GM08714 (cell line): ENCODE measurements at regions not wholly inside any gene's neighbourhood (a gene's known extent, or its start where the extent isn't known, plus 50 kb on each side); places are given as distances from the start of the nearest gene placed in this dataset.
"Not testable (repeated sequence)": the region's sequence is repeated elsewhere in the genome, so short reads cannot be mapped to it uniquely, and the experiment has no call there.

Experiments used
- H3K4me3 ChIP-seq: fragments of 200-500 bp; sonication (Bioruptor generic); 2 replicates; pipeline ENCODE4 v1.5.1; 2014; ENCODE audit warnings: mild to moderate bottlenecking, low read length, inconsistent platforms
- ZNF274 ChIP-seq: IDR thresholded peaks from 2 replicates; pipeline ENCODE4 v1.6.1; 2012; ENCODE audit warnings: mild to moderate bottlenecking, low read depth, low read length

- no peak for TF ChIP-seq ZNF274
- no peak overlapping the region for H3K4me3 ChIP-seq
These were observed 588.9 kb upstream of the TLE4 start for GRCh38 chr9:78982849-78983248.

- no peak for TF ChIP-seq ZNF274
- no peak overlapping the region for H3K4me3 ChIP-seq
These were observed 586.6 kb upstream of the TLE4 start for GRCh38 chr9:78985084-78985738.

- H3K4me3 ChIP-seq, result no peak overlapping the region
- no peak for TF ChIP-seq ZNF274
These were observed 585.3 kb upstream of the TLE4 start for GRCh38 chr9:78986446-78986845.

GRCh38 chr9:78989031-78989658 is 582.6 kb upstream of the TLE4 start:
- H3K4me3 ChIP-seq, result no peak overlapping the region
- no peak for TF ChIP-seq ZNF274

GRCh38 chr9:78994471-78994870 is 577.3 kb upstream of the TLE4 start:
- H3K4me3 ChIP-seq, result no peak overlapping the region
- TF ChIP-seq ZNF274, result no peak

- H3K4me3 ChIP-seq, result not testable (repeated sequence)
These were observed 576.8 kb upstream of the TLE4 start for GRCh38 chr9:78994974-78995373.

GRCh38 chr9:78997296-78997695 is 574.5 kb upstream of the TLE4 start:
- no peak for TF ChIP-seq ZNF274
- H3K4me3 ChIP-seq, result no peak overlapping the region

- H3K4me3 ChIP-seq, result no peak overlapping the region
- no peak for TF ChIP-seq ZNF274
These were observed 571.3 kb upstream of the TLE4 start for GRCh38 chr9:79000230-79001002.

GRCh38 chr9:79001012-79001411 is 570.8 kb upstream of the TLE4 start:
- no peak for TF ChIP-seq ZNF274

GRCh38 chr9:79003514-79003913 is 568.3 kb upstream of the TLE4 start:
- TF ChIP-seq ZNF274, result no peak

More at GRCh38 chr9:79001012-79001411, 570.8 kb upstream of the TLE4 start:
- no peak overlapping the region for H3K4me3 ChIP-seq

GRCh38 chr9:79004032-79004431 is 567.7 kb upstream of the TLE4 start:
- H3K4me3 ChIP-seq, result no peak overlapping the region
- no peak for TF ChIP-seq ZNF274

More at GRCh38 chr9:79003514-79003913, 568.3 kb upstream of the TLE4 start:
- no peak overlapping the region for H3K4me3 ChIP-seq

GRCh38 chr9:79006546-79006945 is 565.2 kb upstream of the TLE4 start:
- TF ChIP-seq ZNF274, result no peak
- no peak overlapping the region for H3K4me3 ChIP-seq

GRCh38 chr9:79007701-79008483 is 563.9 kb upstream of the TLE4 start:
- no peak for TF ChIP-seq ZNF274

GRCh38 chr9:79008916-79009315 is 562.8 kb upstream of the TLE4 start:
- no peak overlapping the region for H3K4me3 ChIP-seq

More at GRCh38 chr9:79007701-79008483, 563.9 kb upstream of the TLE4 start:
- H3K4me3 ChIP-seq, result no peak overlapping the region

More at GRCh38 chr9:79008916-79009315, 562.8 kb upstream of the TLE4 start:
- no peak for TF ChIP-seq ZNF274
